ENCODE measurements at regions not wholly inside any gene's neighbourhood (a gene's known extent, or its start where the extent isn't known, plus 50 kb on each side); places are given as distances from the start of the nearest gene placed in this dataset.
A peak's percentile ranks its signal among the peaks of the same experiment; 100 is the strongest.

GRCh38 chr1:50333595-50333974 lies 89.7 kb downstream of the DMRTA2 start:
- peaks cover 3 to 11% (median 6%) of the 10 kb centered on the region in 3 donors for H3K4me1 Mint-ChIP-seq
- Histone ChIP-seq H3K27ac (ENCODE audit: low read length) (no peak overlapping the region), H3K36me3 (ENCODE audit: control insufficient read depth in 2 of 2, extremely low read depth in 1 of 2, insufficient read depth in 1 of 2, low read length in 1 of 2) (no peaks in the 10 kb centered on the region), H3K4me1 (ENCODE audit: control insufficient read depth in 1 of 2, extremely low read depth in 1 of 2, insufficient read depth in 2 of 2, low read length in 2 of 2) (peaks cover 0 to 12% of the 10 kb centered on the region in 2 experiments), H3K4me3 (ENCODE audit: control insufficient read depth in 1 of 2, extremely low read depth in 1 of 2, low read length in 1 of 2) (peak overlapping the region; percentile 47 to 64), H3K27me3 (replicated peaks in 1 of 2; ENCODE audit: control insufficient read depth in 2 of 2, extremely low read depth in 1 of 2, insufficient read depth in 2 of 2, low read length in 1 of 2) (peaks cover 3 to 33% of the 10 kb centered on the region in 2 experiments), H3K9me3 (no peaks in the 10 kb centered on the region)
- ChIA-PET CTCF (interaction anchor here in 1 of 2 donors (0.6 to 1.0 kb wide), 2 partner anchors 516 to 1348 kb away, joined by 3 read pairs; no protein-coding TSS in a partner anchor), POLR2A (no interaction called here)
- H3K36me3 Mint-ChIP-seq = no peaks in the 10 kb centered on the region
- H3K9me3 Mint-ChIP-seq = no peaks in the 10 kb centered on the region
- no peak overlapping the region for H3K27ac Mint-ChIP-seq
- DNase-seq = peak in 29 of 35 experiments; percentile 6 to 63 (median 28)
- H3K27me3 Mint-ChIP-seq = peaks cover 40 to 64% of the 10 kb centered on the region in 2 donors
- H3K4me3 Mint-ChIP-seq = peak overlapping the region; percentile 36 to 60 (median 45)
- ATAC-seq (replicated peaks in 1 of 4) = peak; percentile 66 to 71 (median 67)
- 4% methylated on average over 36 of the region's 37 CpGs for WGBS (ENCODE audit: insufficient coverage)

- H3K9me3 Mint-ChIP-seq = no peaks in the 10 kb centered on the region
- CTCF ChIA-PET = interaction anchor here in 1 of 2 donors (0.6 kb wide), 1 partner anchor 517 kb away, joined by 3 read pairs; no protein-coding TSS in a partner anchor
- Histone ChIP-seq H3K4me3 (ENCODE audit: control insufficient read depth in 1 of 2, extremely low read depth in 1 of 2, low read length in 1 of 2) (peak overlapping the region; percentile 47 to 64), H3K27ac (ENCODE audit: low read length) (no peak overlapping the region), H3K27me3 (replicated peaks in 1 of 2; ENCODE audit: control insufficient read depth in 2 of 2, extremely low read depth in 1 of 2, insufficient read depth in 2 of 2, low read length in 1 of 2) (peaks cover 3 to 33% of the 10 kb centered on the region in 2 experiments), H3K4me1 (ENCODE audit: control insufficient read depth in 1 of 2, extremely low read depth in 1 of 2, insufficient read depth in 2 of 2, low read length in 2 of 2) (peaks cover 0 to 12% of the 10 kb centered on the region in 2 experiments), H3K9me3 (no peaks in the 10 kb centered on the region), H3K36me3 (ENCODE audit: control insufficient read depth in 2 of 2, extremely low read depth in 1 of 2, insufficient read depth in 1 of 2, low read length in 1 of 2) (no peaks in the 10 kb centered on the region)
- H3K27me3 Mint-ChIP-seq = peaks cover 37 to 63% of the 10 kb centered on the region in 2 donors
- H3K27ac Mint-ChIP-seq = no peak overlapping the region
- DNase-seq = peak in 25 of 35 experiments; percentile 4 to 57 (median 24)
- 3% methylated on average over 49 of the region's 56 CpGs for WGBS (ENCODE audit: insufficient coverage)
- POLR2A ChIA-PET = no interaction called here
- peak overlapping the region; percentile 59 to 64 (median 60) for H3K4me3 Mint-ChIP-seq
- H3K4me1 Mint-ChIP-seq = peaks cover 3 to 11% (median 6%) of the 10 kb centered on the region in 3 donors
- peak; percentile 55 to 70 (median 65) for ATAC-seq (replicated peaks in 1 of 4)
- no peaks in the 10 kb centered on the region for H3K36me3 Mint-ChIP-seq
Observed at GRCh38 chr1:50332941-50333594, 90.2 kb downstream of the DMRTA2 start.

- CTCF ChIA-PET = no interaction called here
- no peaks in the 10 kb centered on the region for H3K36me3 Mint-ChIP-seq
Observed at GRCh38 chr1:50329332-50329932, 93.8 kb downstream of the DMRTA2 start.

GRCh38 chr1:50328552-50328951 lies 94.7 kb downstream of the DMRTA2 start:
- ChIA-PET CTCF (no interaction called here), POLR2A (no interaction called here)
- Mint-ChIP-seq H3K27me3 (peaks cover 22 to 38% of the 10 kb centered on the region in 2 donors), H3K4me1 (peaks cover 0 to 8% (median 6%) of the 10 kb centered on the region in 3 donors), H3K9me3 (no peaks in the 10 kb centered on the region), H3K27ac (no peak overlapping the region), H3K36me3 (no peaks in the 10 kb centered on the region), H3K4me3 (no peak overlapping the region)
- H3K4me1 ChIP-seq (ENCODE audit: control insufficient read depth in 1 of 2, extremely low read depth in 1 of 2, insufficient read depth in 2 of 2, low read length in 2 of 2) = peaks cover 0 to 8% of the 10 kb centered on the region in 2 experiments
- H3K27me3 ChIP-seq (replicated peaks in 1 of 2; ENCODE audit: control insufficient read depth in 2 of 2, extremely low read depth in 1 of 2, insufficient read depth in 2 of 2, low read length in 1 of 2) = peaks cover 0 to 14% of the 10 kb centered on the region in 2 experiments
- WGBS (ENCODE audit: insufficient coverage) = 21% methylated on average over 2 of the region's 4 CpGs
- no peak overlapping the region for H3K27ac ChIP-seq (ENCODE audit: low read length)
- DNase-seq = no peak
- H3K36me3 ChIP-seq (ENCODE audit: control insufficient read depth in 2 of 2, extremely low read depth in 1 of 2, insufficient read depth in 1 of 2, low read length in 1 of 2) = no peaks in the 10 kb centered on the region
- H3K4me3 ChIP-seq (ENCODE audit: control insufficient read depth in 1 of 2, extremely low read depth in 1 of 2, low read length in 1 of 2) = no peak overlapping the region
- H3K9me3 ChIP-seq = no peaks in the 10 kb centered on the region
- no peak for ATAC-seq (replicated peaks in 1 of 4)

More at GRCh38 chr1:50329332-50329932, 93.8 kb downstream of the DMRTA2 start:
- H3K36me3 ChIP-seq (ENCODE audit: control insufficient read depth in 2 of 2, extremely low read depth in 1 of 2, insufficient read depth in 1 of 2, low read length in 1 of 2) = no peaks in the 10 kb centered on the region
- Mint-ChIP-seq H3K4me1 (peaks cover 3 to 11% (median 6%) of the 10 kb centered on the region in 3 donors), H3K27me3 (peaks cover 22 to 46% of the 10 kb centered on the region in 2 donors), H3K27ac (no peak overlapping the region), H3K9me3 (no peaks in the 10 kb centered on the region), H3K4me3 (no peak overlapping the region)
- no peak for ATAC-seq (replicated peaks in 1 of 4)
- no CpG with 5 or more reads among the region's 4 CpGs for WGBS (ENCODE audit: insufficient coverage)
- no peak for DNase-seq
- POLR2A ChIA-PET = no interaction called here
- H3K4me3 ChIP-seq (ENCODE audit: control insufficient read depth in 1 of 2, extremely low read depth in 1 of 2, low read length in 1 of 2) = no peak overlapping the region
- no peak overlapping the region for H3K27ac ChIP-seq (ENCODE audit: low read length)
- peaks cover 3 to 22% of the 10 kb centered on the region in 2 experiments for H3K27me3 ChIP-seq (replicated peaks in 1 of 2; ENCODE audit: control insufficient read depth in 2 of 2, extremely low read depth in 1 of 2, insufficient read depth in 2 of 2, low read length in 1 of 2)
- no peaks in the 10 kb centered on the region for H3K9me3 ChIP-seq
- peaks cover 0 to 12% of the 10 kb centered on the region in 2 experiments for H3K4me1 ChIP-seq (ENCODE audit: control insufficient read depth in 1 of 2, extremely low read depth in 1 of 2, insufficient read depth in 2 of 2, low read length in 2 of 2)

- CTCF ChIA-PET = no interaction called here
- Mint-ChIP-seq H3K36me3 (no peaks in the 10 kb centered on the region), H3K4me1 (no peaks in the 10 kb centered on the region), H3K27me3 (peaks cover 19 to 20% of the 10 kb centered on the region in 2 donors), H3K4me3 (no peak overlapping the region), H3K27ac (no peak overlapping the region), H3K9me3 (no peaks in the 10 kb centered on the region)
- H3K36me3 ChIP-seq (ENCODE audit: control insufficient read depth in 2 of 2, extremely low read depth in 1 of 2, insufficient read depth in 1 of 2, low read length in 1 of 2) = no peaks in the 10 kb centered on the region
- WGBS (ENCODE audit: insufficient coverage) = 91% methylated on average over 16 of the region's 17 CpGs
- no peak overlapping the region for H3K27ac ChIP-seq (ENCODE audit: low read length)
- DNase-seq = no peak
- no peak overlapping the region for H3K4me3 ChIP-seq (ENCODE audit: control insufficient read depth in 1 of 2, extremely low read depth in 1 of 2, low read length in 1 of 2)
- no peaks in the 10 kb centered on the region for H3K9me3 ChIP-seq
- POLR2A ChIA-PET = interaction anchor here in 1 of 2 donors (0.6 kb wide), 1 partner anchor 466 kb away, joined by 5 read pairs; no protein-coding TSS in a partner anchor
- ATAC-seq (replicated peaks in 1 of 4) = no peak
- peaks cover 0 to 12% of the 10 kb centered on the region in 2 experiments for H3K27me3 ChIP-seq (replicated peaks in 1 of 2; ENCODE audit: control insufficient read depth in 2 of 2, extremely low read depth in 1 of 2, insufficient read depth in 2 of 2, low read length in 1 of 2)
- no peaks in the 10 kb centered on the region for H3K4me1 ChIP-seq (ENCODE audit: control insufficient read depth in 1 of 2, extremely low read depth in 1 of 2, insufficient read depth in 2 of 2, low read length in 2 of 2)
Observed at GRCh38 chr1:50326026-50326425, 97.2 kb downstream of the DMRTA2 start.

- POLR2A ChIA-PET = no interaction called here
- WGBS (ENCODE audit: insufficient coverage) = 25% methylated on average over 1 of the region's 2 CpGs
- H3K4me3 ChIP-seq (ENCODE audit: control insufficient read depth in 1 of 2, extremely low read depth in 1 of 2, low read length in 1 of 2) = no peak overlapping the region
- CTCF ChIA-PET = no interaction called here
- H3K9me3 ChIP-seq = no peaks in the 10 kb centered on the region
- ATAC-seq (replicated peaks in 1 of 4) = no peak
- Mint-ChIP-seq H3K9me3 (no peaks in the 10 kb centered on the region), H3K4me3 (no peak overlapping the region), H3K4me1 (no peaks in the 10 kb centered on the region), H3K27me3 (peaks cover 8 to 17% of the 10 kb centered on the region in 2 donors), H3K27ac (no peak overlapping the region), H3K36me3 (no peaks in the 10 kb centered on the region)
- H3K4me1 ChIP-seq (ENCODE audit: control insufficient read depth in 1 of 2, extremely low read depth in 1 of 2, insufficient read depth in 2 of 2, low read length in 2 of 2) = no peaks in the 10 kb centered on the region
- peaks cover 0 to 12% of the 10 kb centered on the region in 2 experiments for H3K27me3 ChIP-seq (replicated peaks in 1 of 2; ENCODE audit: control insufficient read depth in 2 of 2, extremely low read depth in 1 of 2, insufficient read depth in 2 of 2, low read length in 1 of 2)
- H3K36me3 ChIP-seq (ENCODE audit: control insufficient read depth in 2 of 2, extremely low read depth in 1 of 2, insufficient read depth in 1 of 2, low read length in 1 of 2) = no peaks in the 10 kb centered on the region
- no peak overlapping the region for H3K27ac ChIP-seq (ENCODE audit: low read length)
- DNase-seq = no peak
Observed at GRCh38 chr1:50322579-50322978, 100.7 kb downstream of the DMRTA2 start.
